Astrocyte (in vitro differentiated cells and primary cell): ENCODE measurements at regions not wholly inside any gene's neighbourhood (a gene's known extent, or its start where the extent isn't known, plus 50 kb on each side); places are given as distances from the start of the nearest gene placed in this dataset.

Experiments
- CTCF ChIP-seq: IDR thresholded peaks from 2 replicates; pipeline ENCODE4 v1.5.1; 2011; ENCODE audit warnings: low read depth, mild to moderate bottlenecking, inconsistent platforms, low read length, moderate library complexity; ENCODE audit not compliant: insufficient read depth
- EZH2 ChIP-seq: IDR thresholded peaks from 2 replicates; pipeline ENCODE4 v1.6.1; 2012; ENCODE audit warnings: mild to moderate bottlenecking, low read length, inconsistent platforms; ENCODE audit not compliant: insufficient read depth

- TF ChIP-seq CTCF (no peak), EZH2 (no peak)
Measured at GRCh38 chr1:76784502-76784901, 82.8 kb upstream of the ST6GALNAC5 start.
